ENCODE measurements at regions not wholly inside any gene's neighbourhood (a gene's known extent, or its start where the extent isn't known, plus 50 kb on each side); places are given as distances from the start of the nearest gene placed in this dataset.
"Not testable (repeated sequence)": the region's sequence is repeated elsewhere in the genome, so short reads cannot be mapped to it uniquely, and the experiment has no call there.

DNA sequence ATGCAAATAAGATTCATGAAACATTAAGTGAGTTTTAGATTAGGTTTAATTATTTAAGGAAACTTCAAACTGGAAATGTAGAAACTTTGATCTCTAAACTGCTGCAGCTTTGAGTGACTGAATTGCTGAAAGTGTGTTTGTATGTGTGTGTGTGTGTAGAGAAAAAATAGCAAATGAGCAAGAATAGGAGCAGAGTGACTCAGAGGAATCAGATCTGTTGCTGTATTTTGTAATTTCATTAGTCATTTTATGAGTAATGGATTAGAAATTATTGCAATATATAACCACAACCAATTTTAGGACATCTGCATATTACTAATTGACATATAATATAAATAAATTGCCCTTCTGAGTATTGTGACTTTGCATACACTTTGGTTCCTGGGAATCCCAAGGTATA is 52.8 kb upstream of the SLC9A9 start:
- TF ChIP-seq, protein P1, sequence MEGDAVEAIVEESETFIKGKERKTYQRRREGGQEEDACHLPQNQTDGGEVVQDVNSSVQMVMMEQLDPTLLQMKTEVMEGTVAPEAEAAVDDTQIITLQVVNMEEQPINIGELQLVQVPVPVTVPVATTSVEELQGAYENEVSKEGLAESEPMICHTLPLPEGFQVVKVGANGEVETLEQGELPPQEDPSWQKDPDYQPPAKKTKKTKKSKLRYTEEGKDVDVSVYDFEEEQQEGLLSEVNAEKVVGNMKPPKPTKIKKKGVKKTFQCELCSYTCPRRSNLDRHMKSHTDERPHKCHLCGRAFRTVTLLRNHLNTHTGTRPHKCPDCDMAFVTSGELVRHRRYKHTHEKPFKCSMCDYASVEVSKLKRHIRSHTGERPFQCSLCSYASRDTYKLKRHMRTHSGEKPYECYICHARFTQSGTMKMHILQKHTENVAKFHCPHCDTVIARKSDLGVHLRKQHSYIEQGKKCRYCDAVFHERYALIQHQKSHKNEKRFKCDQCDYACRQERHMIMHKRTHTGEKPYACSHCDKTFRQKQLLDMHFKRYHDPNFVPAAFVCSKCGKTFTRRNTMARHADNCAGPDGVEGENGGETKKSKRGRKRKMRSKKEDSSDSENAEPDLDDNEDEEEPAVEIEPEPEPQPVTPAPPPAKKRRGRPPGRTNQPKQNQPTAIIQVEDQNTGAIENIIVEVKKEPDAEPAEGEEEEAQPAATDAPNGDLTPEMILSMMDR (IDR thresholded peaks at IDR 0.05; ENCODE audit: low read depth, low read length): no peak
- DNase-seq (ENCODE audit: extremely low read depth, low read depth): peak; percentile 75

DNA sequence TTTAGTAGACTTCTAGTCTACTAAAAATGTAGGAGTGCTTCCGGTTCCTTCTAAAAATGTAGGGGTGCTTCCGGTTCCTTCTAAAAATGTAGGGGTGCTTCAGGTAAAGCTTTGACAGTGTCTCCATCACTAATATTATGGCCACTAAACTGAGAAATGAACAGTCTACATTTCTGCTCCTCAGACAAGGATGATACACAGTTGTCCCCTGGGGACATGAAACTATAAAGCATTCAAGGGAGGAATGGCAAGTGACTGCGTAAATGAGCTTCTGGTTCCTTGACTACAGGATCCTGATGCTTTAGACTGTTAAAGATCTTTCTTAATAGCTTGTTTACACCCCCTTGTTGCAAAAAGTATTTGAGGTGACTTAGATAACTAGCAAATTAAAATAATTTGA is 53.9 kb upstream of the SLC9A9 start:
- TF ChIP-seq, protein P1 (IDR thresholded peaks at IDR 0.05; ENCODE audit: low read depth, low read length): no peak
- DNase-seq (ENCODE audit: extremely low read depth, low read depth): no peak

GRCh38 chr3:143910756-143911155 is 60.9 kb upstream of the DIPK2A start:
- TF ChIP-seq, protein P1 (IDR thresholded peaks at IDR 0.05; ENCODE audit: low read depth, low read length): no peak
- no peak for DNase-seq (ENCODE audit: extremely low read depth, low read depth)

DNA sequence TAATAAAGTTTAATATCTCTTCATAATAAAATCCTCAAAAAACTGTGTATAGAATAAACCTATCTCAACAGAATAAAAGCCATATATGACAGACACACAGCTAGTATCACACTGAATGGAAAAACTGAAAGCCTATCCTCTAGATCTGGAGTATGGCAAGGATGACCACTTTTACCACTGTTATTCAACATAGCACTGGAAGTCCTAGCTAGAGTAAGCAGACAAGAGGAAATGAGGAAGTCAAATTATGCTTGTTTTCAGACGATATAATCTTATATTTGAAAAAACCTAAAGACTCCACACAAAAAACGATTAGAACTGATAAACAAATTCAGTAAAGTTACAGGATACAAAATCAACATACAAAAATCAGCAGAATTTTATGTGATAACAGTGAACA is 57.4 kb upstream of the DIPK2A start:
- DNase-seq (ENCODE audit: extremely low read depth, low read depth): no peak
- TF ChIP-seq, protein P1 (IDR thresholded peaks at IDR 0.05; ENCODE audit: low read depth, low read length): no peak

DNA sequence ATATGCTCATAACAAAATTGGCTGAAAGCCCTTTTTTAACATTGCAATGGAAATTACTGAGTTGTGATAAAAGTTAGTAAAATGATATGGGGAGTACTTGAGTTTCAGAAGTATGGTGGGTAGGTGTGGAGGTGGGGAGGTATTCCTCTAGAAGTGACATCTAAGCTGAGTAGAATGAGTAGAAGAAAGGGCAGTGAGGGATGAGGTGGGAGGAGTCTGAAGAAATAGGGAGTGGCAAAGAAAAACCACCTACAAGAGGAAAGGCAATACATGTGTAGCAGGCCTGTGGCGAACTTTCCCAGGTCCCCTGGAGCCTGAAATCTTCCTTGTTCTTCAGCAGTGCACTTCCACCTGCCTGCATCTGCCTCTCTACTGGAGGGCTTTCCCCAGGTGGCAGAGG is 52.8 kb upstream of the DIPK2A start:
- no peak for DNase-seq (ENCODE audit: extremely low read depth, low read depth)
- TF ChIP-seq, protein P1 (IDR thresholded peaks at IDR 0.05; ENCODE audit: low read depth, low read length): no peak

DNA sequence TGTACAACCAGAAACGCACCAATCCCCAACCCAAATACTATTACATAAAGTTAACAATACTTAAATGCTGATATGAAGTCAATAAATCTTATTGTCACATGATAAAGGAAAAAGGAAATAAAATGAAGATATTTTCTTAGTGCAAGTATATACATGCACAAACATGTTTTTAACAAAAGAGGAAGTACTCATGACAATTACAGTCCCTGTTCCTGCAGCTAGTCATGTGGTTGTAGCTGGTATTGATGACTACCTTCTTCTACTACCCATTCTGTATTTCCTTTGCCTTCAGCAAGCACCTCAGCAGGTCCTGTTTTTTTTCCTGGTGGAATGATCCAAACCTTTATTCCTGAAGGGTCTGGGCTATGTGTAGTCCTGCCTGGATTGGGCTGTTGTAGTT is 50.4 kb upstream of the DIPK2A start:
- DNase-seq (ENCODE audit: extremely low read depth, low read depth): not testable (repeated sequence)

All from AG09319 (cell line).